ENCODE measurements at regions not wholly inside any gene's neighbourhood (a gene's known extent, or its start where the extent isn't known, plus 50 kb on each side); places are given as distances from the start of the nearest gene placed in this dataset.

DNA sequence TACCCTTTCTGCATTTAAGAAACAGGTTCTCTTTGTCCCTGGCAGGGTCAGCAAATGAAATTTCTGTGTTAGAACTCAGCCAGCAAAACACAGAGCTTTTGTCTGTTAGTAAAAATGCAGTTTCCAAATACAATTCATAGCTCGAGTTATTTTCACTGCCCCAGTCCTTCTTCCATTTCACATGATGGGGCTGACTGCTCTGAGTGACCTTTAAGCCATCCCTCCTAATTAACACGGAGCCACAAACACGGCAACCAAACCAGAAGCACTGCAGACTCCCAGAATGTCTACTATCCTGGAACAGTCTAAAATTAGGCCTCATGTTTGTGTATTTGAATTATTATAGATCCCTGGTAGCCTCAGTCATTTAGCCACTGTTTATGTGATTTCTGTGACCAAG, 99.1 kb upstream of the RGS4 start:
- DNase-seq (ENCODE audit: low read depth), result no peak

DNA sequence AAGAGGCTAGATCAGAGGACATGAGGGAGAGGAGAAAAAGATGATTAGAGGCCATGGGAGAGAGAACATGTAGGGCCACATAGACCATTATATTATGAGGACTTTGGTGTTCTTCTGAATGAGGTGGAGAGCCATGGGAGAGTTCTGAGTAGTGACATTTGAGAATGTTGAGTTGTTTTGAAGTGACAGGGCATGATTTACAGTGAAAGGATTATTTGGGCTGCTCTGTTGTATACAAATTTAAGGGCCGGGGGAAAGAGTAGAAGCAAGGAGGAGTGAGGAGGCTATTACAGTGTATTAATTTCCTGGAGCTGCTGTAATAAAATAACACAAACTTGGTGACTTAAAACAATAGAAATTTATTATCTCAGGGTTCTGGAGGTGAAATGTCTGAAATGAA, 102.5 kb upstream of the RGS4 start:
- no peak for DNase-seq (ENCODE audit: low read depth)

GRCh38 chr1:162964901-162965300, 103.9 kb upstream of the CCDC190 start:
- DNase-seq (ENCODE audit: low read depth), result no peak

- no peak for DNase-seq (ENCODE audit: low read depth)
Observed at GRCh38 chr1:162956922-162957321, 95.9 kb upstream of the CCDC190 start.

GRCh38 chr1:162954824-162955223, 93.8 kb upstream of the CCDC190 start:
- no peak for DNase-seq (ENCODE audit: low read depth)

DNA sequence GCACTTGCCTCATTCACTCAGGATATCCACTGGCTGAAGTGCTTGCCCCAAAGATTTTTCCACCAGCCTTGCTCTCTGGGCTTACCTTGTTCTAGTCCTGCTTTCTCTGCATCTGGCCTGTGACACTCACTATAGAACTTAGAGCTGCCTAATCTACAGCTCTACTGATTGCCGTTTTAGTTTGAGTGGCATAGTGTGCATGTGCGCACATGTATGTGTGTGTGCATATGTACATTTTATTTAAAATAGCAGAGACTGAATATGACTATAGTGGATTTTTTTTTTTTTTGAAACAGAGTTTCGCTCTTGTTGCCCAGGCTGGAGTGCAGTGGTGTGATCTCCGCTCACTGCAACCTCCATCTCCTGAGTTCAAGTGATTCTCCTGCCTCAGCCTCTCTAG, 92.0 kb upstream of the CCDC190 start:
- DNase-seq (ENCODE audit: low read depth), result no peak

- DNase-seq (ENCODE audit: low read depth), result peak; percentile 47
Observed at GRCh38 chr1:162951553-162952315, 90.8 kb upstream of the CCDC190 start.

DNA sequence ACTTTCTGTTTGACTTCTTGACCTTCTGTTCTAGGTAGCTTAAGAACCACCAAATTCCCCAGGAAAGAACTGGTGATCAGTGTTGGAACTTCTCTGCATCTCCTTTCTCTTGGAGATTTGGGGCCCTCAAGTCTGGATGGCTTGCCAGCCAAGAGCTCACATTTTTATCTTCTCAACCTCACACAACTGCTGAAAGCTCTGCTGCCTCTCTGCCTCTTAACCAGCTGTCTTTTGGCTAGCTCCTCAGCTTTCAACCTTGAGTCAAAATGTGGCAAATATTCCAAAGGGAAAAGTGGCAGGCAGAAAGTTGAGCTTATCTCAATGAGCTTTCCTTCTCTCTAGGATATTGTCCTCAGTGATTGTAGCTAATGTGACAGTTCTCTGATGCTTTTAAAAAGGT, 89.2 kb upstream of the CCDC190 start:
- no peak for DNase-seq (ENCODE audit: low read depth)

DNA sequence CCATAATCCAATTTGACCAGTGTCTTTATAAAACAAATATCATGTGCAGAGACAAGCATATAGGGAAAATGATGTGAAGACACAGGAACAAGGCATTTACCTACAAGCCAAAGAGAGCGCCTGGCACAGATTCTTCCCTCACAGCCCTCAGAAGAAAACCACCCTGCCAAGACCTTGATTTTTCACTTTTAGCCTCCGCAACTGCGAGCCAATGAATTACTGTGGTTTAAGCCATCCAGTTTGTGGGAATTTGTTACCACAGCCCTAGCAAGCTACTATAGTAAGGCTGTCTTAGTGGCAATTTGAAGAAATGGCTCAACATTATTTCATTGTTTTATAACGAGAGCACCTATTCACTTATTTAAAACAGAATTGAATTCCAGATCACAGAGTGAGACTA, 85.7 kb upstream of the CCDC190 start:
- DNase-seq (ENCODE audit: low read depth), result no peak

GRCh38 chr1:162944974-162945674, 84.1 kb upstream of the CCDC190 start:
- no peak for DNase-seq (ENCODE audit: low read depth)

- DNase-seq (ENCODE audit: low read depth), result peak; percentile 29
Observed at GRCh38 chr1:162943622-162944021, 82.6 kb upstream of the CCDC190 start.

- no peak for DNase-seq (ENCODE audit: low read depth)
Observed at GRCh38 chr1:162942916-162943559, 82.1 kb upstream of the CCDC190 start.

DNA sequence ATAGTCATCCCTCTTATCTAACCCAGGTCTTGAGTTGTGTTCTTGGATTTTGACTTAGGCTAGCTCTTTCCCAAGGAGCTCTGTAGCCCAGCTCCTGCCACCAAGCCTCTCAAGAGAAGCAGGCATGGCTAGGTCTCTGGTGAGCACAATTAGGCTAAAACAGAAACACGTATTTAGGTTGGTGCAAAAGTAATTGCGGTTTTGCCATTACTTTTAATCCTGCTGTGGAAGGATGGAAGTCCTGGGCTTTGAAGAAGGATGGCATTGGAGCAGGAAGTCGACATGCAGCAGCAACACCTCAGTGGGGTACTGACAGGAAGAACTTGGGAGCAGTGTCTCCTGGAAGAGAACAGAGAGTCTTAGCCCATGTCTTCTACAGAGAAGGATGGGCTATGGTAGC, 80.0 kb upstream of the CCDC190 start:
- no peak for DNase-seq (ENCODE audit: low read depth)

- DNase-seq (ENCODE audit: low read depth), result no peak
Observed at GRCh38 chr1:162939035-162939434, 78.1 kb upstream of the CCDC190 start.

DNA sequence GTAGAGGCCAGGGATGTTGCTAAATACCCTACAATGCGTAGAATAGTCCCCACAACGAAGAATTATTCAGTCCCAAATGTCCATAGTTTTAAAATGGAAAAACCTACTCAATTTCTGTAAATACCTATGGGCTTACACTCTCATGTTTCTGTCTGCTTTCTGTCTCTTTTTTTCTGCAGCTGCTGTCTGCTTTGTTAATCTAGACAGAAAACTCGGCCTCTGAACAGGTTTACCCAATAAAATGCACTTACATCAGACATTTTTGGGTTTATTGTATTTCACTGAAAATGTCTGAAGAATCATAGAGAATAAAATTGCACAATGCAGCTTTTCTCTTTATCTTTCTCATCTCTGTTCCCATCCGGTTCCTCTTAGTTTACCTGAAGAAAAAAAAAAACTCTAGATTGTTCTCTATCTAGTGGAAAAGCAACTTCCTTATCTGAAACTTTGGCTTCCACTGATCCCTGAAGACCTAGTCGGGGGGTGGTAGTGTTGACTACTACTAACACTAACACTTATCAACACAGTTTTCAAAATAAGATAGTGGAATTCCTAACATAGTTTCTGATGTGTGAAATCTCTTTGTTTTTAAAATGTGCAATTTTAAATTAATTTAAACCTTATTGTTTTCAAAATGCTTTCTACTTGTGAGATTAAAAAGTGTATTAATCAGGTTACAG, 76.9 kb upstream of the CCDC190 start:
- DNase-seq (ENCODE audit: low read depth), result no peak

DNA sequence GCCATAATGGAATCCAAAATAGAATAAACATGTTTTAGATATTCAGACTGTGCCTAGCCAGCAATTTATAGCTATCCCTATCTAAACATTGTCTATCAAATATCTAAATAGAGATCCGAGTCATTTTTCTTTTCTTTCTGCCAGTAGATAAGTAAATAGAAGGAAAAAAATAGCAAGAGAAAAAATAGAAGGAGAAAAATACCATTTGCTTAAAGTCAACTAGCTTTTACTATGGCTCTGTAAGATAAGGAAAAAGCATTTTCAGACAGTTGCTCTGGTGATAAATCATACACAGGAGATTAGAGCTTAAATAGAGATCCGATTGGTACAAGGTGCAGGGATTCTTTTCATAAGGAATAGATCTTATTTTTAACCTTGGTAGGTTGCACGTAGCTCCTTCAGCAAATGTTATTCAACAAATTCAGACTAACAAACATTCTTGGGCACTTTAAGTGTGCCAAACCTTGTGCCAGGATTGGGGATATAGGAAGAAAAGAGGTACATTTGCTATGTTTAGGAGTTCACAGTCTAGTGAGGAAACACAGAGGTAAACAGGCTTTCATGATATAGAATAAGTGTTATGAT, 70.1 kb upstream of the CCDC190 start:
- DNase-seq (ENCODE audit: low read depth), result no peak

GRCh38 chr1:162930532-162930931, 69.6 kb upstream of the CCDC190 start:
- no peak for DNase-seq (ENCODE audit: low read depth)

DNA sequence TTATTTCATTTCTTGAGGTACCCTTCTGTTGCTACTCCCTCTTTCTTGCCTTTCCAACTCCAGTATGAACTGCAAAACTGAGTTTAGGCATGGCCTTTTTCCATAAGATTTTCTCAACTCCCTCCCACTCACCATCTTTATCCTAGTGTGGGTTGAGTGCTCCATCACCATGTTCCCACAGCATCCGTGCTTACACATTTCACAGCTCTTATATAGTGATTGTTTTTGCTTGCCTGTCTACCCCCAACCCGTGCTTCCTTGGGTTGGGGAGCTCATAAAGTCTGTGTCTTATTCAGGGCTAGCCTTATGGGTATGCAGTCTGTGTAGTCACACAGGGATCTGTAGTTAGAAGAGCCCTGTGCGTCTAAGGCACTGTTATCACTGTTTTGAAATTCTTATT, 68.2 kb upstream of the CCDC190 start:
- no peak for DNase-seq (ENCODE audit: low read depth)

GRCh38 chr1:162928141-162928540, 67.2 kb upstream of the CCDC190 start:
- no peak for DNase-seq (ENCODE audit: low read depth)

GRCh38 chr1:162927421-162927820, 66.4 kb upstream of the CCDC190 start:
- DNase-seq (ENCODE audit: low read depth), result no peak

GRCh38 chr1:162926906-162927305, 65.9 kb upstream of the CCDC190 start:
- DNase-seq (ENCODE audit: low read depth), result no peak

DNA sequence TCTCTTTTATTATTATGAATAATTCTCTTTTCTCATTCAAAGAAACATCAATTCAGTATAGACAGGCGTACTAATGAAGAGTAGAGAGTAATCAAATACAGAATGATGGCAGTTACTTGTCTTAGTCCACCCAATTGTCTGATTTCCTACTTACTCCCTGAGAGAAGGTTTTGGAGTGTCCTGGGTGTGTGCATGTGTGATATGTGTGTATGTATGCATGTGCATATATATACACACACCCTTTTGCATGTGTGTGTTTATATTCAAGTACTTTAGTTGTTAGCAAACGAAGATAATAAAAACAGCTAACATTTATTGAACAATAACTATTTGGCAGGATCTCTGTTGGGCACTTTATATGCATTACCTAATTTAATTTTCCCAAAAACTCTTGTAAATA, 63.2 kb upstream of the CCDC190 start:
- no peak for DNase-seq (ENCODE audit: low read depth)
